GM12865 (cell line): ENCODE measurements at regions not wholly inside any gene's neighbourhood (a gene's known extent, or its start where the extent isn't known, plus 50 kb on each side); places are given as distances from the start of the nearest gene placed in this dataset.

Source experiments
- DNase-seq: peaks from one replicate; pipeline ENCODE4 v3.0.0; 2010; ENCODE audit warnings: low read depth
- H3K4me3 ChIP-seq: 2 replicates; pipeline ENCODE4 v1.5.1; 2011; ENCODE audit warnings: mild to moderate bottlenecking, low read depth, low read length, control low read depth
- TF ChIP-seq, protein P1 (sequence below): IDR thresholded peaks from 2 replicates; pipeline ENCODE4 v1.5.1; 2011; ENCODE audit warnings: low read length, control low read depth, low read depth, inconsistent platforms; ENCODE audit not compliant: insufficient read depth; ENCODE audit errors: missing control alignments

DNA sequence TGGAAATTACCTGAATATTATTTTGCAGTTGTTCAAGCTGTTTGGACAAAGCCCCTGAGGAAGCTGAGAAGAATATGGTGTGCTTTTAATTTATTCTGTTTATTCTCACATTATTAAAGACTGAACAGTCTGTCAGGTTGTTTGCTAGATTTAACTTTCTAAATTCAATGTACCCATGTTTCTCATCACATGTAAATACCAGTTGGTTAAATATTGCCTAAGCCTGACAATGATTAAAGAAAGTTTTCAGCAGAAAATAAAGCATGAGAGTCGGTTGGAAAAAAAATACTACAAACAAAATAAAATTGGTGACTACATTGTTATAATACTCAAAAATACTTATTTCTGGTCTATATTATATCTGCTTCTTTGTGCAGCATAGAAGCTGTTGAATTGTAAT lies 1974.7 kb downstream of the ARAP2 start:
- no peak for DNase-seq
- H3K4me3 ChIP-seq: no peak overlapping the region
- TF ChIP-seq, protein P1, sequence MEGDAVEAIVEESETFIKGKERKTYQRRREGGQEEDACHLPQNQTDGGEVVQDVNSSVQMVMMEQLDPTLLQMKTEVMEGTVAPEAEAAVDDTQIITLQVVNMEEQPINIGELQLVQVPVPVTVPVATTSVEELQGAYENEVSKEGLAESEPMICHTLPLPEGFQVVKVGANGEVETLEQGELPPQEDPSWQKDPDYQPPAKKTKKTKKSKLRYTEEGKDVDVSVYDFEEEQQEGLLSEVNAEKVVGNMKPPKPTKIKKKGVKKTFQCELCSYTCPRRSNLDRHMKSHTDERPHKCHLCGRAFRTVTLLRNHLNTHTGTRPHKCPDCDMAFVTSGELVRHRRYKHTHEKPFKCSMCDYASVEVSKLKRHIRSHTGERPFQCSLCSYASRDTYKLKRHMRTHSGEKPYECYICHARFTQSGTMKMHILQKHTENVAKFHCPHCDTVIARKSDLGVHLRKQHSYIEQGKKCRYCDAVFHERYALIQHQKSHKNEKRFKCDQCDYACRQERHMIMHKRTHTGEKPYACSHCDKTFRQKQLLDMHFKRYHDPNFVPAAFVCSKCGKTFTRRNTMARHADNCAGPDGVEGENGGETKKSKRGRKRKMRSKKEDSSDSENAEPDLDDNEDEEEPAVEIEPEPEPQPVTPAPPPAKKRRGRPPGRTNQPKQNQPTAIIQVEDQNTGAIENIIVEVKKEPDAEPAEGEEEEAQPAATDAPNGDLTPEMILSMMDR: no peak

- TF ChIP-seq, protein P1: no peak
- H3K4me3 ChIP-seq: no peak overlapping the region
- no peak for DNase-seq
Observed at GRCh38 chr4:34271479-34272355, 1972.6 kb downstream of the ARAP2 start.

- H3K4me3 ChIP-seq: no peak overlapping the region
- no peak for DNase-seq
- TF ChIP-seq, protein P1: no peak
Observed at GRCh38 chr4:34279011-34279410, 1965.3 kb downstream of the ARAP2 start.

- DNase-seq: no peak
- TF ChIP-seq, protein P1: no peak
- H3K4me3 ChIP-seq: no peak overlapping the region
Observed at GRCh38 chr4:34280131-34280530, 1964.2 kb downstream of the ARAP2 start.

- TF ChIP-seq, protein P1: no peak
- no peak for DNase-seq
Observed at GRCh38 chr4:34281826-34282225, 1962.5 kb downstream of the ARAP2 start.

GRCh38 chr4:34289489-34289888 lies 1954.8 kb downstream of the ARAP2 start:
- TF ChIP-seq, protein P1: no peak
- no peak for DNase-seq
- H3K4me3 ChIP-seq: no peak overlapping the region

More at GRCh38 chr4:34281826-34282225, 1962.5 kb downstream of the ARAP2 start:
- no peak overlapping the region for H3K4me3 ChIP-seq
